Endodermal cell (in vitro differentiated cells): ENCODE measurements at regions not wholly inside any gene's neighbourhood (a gene's known extent, or its start where the extent isn't known, plus 50 kb on each side); places are given as distances from the start of the nearest gene placed in this dataset.

Source experiments
- DNase-seq: peaks from one replicate; pipeline ENCODE4 v3.0.0-alpha.2; 2017
- H3K27ac ChIP-seq: 2 replicates; pipeline ENCODE4 v1.5.1; 2013; ENCODE audit warnings: mild to moderate bottlenecking, low read depth, low read length, moderate library complexity
- H3K27me3 ChIP-seq: 2 replicates; pipeline ENCODE4 v1.6.1; 2013; ENCODE audit warnings: mild to moderate bottlenecking, low read length, moderate library complexity; ENCODE audit not compliant: insufficient read depth, control insufficient read depth, poor library complexity, severe bottlenecking
- H3K36me3 ChIP-seq: 2 replicates; pipeline ENCODE4 v1.7.0; 2013; ENCODE audit warnings: mild to moderate bottlenecking, low read length, moderate library complexity; ENCODE audit not compliant: control insufficient read depth, insufficient read depth
- H3K4me1 ChIP-seq: one replicate; pipeline ENCODE4 v1.7.0; 2013; ENCODE audit warnings: low read length; ENCODE audit not compliant: control insufficient read depth, insufficient read depth
- H3K4me3 ChIP-seq: 2 replicates; pipeline ENCODE4 v1.5.1; 2013; ENCODE audit warnings: mild to moderate bottlenecking, low read length, moderate library complexity
- H3K9ac ChIP-seq: 2 replicates; pipeline ENCODE4 v1.6.1; 2013; ENCODE audit warnings: mild to moderate bottlenecking, low read length, moderate library complexity; ENCODE audit not compliant: poor library complexity, severe bottlenecking; ENCODE audit errors: extremely low read depth
- H3K9me3 ChIP-seq: 2 replicates; pipeline ENCODE4 v1.6.1; 2013; ENCODE audit warnings: mild to moderate bottlenecking, low read length, moderate library complexity; ENCODE audit not compliant: control insufficient read depth
- H3K27ac Mint-ChIP-seq: 2 replicates; pipeline ENCODE4 v1.8.0; 2020; ENCODE audit warnings: mixed read lengths
- H3K27me3 Mint-ChIP-seq: 2 replicates; pipeline ENCODE4 v1.8.0; 2021; ENCODE audit warnings: mild to moderate bottlenecking, mixed read lengths; ENCODE audit not compliant: insufficient read depth
- H3K36me3 Mint-ChIP-seq: 2 replicates; pipeline ENCODE4 v1.8.0; 2020; ENCODE audit warnings: low read depth, mixed read lengths
- H3K4me1 Mint-ChIP-seq: 2 replicates; pipeline ENCODE4 v1.8.0; 2020; ENCODE audit warnings: mixed read lengths
- H3K4me3 Mint-ChIP-seq: 2 replicates; pipeline ENCODE4 v1.8.0; 2020; ENCODE audit warnings: mild to moderate bottlenecking, moderate library complexity, mixed read lengths
- H3K9me3 Mint-ChIP-seq: 2 replicates; pipeline ENCODE4 v1.8.0; 2020; ENCODE audit warnings: mild to moderate bottlenecking, mixed read lengths
- CTCF ChIP-seq: fragments of 200-600 bp; sonication (generic); conservative IDR thresholded peaks from 2 replicates; pipeline ENCODE4 v1.5.0; 2021; ENCODE audit warnings: antibody characterized with exemption, mild to moderate bottlenecking
- WGBS, 2 experiments: methylation state at CpG; one replicate each; pipeline versions ENCODE4 v1.1.5 to v1.1.7; 2013; ENCODE audit warnings: missing lambda C conversion rate in 2 of 2, mixed read lengths in 1 of 2; ENCODE audit not compliant: insufficient coverage in 1 of 2, insufficient read length in 1 of 2; 5-methylcytosine and 5-hydroxymethylcytosine counted together

- Mint-ChIP-seq H3K27me3 (no peaks in the 10 kb centered on the region), H3K9me3 (no peaks in the 10 kb centered on the region), H3K4me1 (peaks cover 2% of the 10 kb centered on the region), H3K4me3 (no peak overlapping the region), H3K36me3 (no peaks in the 10 kb centered on the region), H3K27ac (peak overlapping the region; percentile 1)
- H3K9me3 ChIP-seq: no peaks in the 10 kb centered on the region
- no peak overlapping the region for H3K9ac ChIP-seq
- H3K27ac ChIP-seq: no peak overlapping the region
- H3K4me1 ChIP-seq: no peaks in the 10 kb centered on the region
- DNase-seq: no peak
- H3K27me3 ChIP-seq: no peaks in the 10 kb centered on the region
- no peaks in the 10 kb centered on the region for H3K36me3 ChIP-seq
- H3K4me3 ChIP-seq: no peak overlapping the region
- no peak for TF ChIP-seq CTCF
- WGBS, 2 experiments: 92 to 94% methylated on average over 9 to 11 of the region's 11 CpGs
Measured at GRCh38 chr10:57968328-57969016, 299.2 kb downstream of the IPMK start.

- no peak for DNase-seq
- Mint-ChIP-seq H3K4me1 (no peaks in the 10 kb centered on the region), H3K36me3 (no peaks in the 10 kb centered on the region), H3K9me3 (no peaks in the 10 kb centered on the region), H3K27me3 (no peaks in the 10 kb centered on the region), H3K27ac (no peak overlapping the region), H3K4me3 (no peak overlapping the region)
- Histone ChIP-seq H3K9ac (no peak overlapping the region), H3K4me3 (no peak overlapping the region), H3K27me3 (no peaks in the 10 kb centered on the region), H3K27ac (no peak overlapping the region), H3K9me3 (no peaks in the 10 kb centered on the region), H3K36me3 (no peaks in the 10 kb centered on the region), H3K4me1 (no peaks in the 10 kb centered on the region)
- WGBS, 2 experiments: 94 to 96% methylated on average over 3 of the region's 3 CpGs
- no peak for TF ChIP-seq CTCF
Measured at GRCh38 chr10:57964351-57964750, 303.3 kb downstream of the IPMK start.

GRCh38 chr10:57963546-57963945 lies 304.1 kb downstream of the IPMK start:
- Mint-ChIP-seq H3K27me3 (no peaks in the 10 kb centered on the region), H3K4me3 (no peak overlapping the region), H3K9me3 (no peaks in the 10 kb centered on the region), H3K27ac (no peak overlapping the region), H3K4me1 (no peaks in the 10 kb centered on the region), H3K36me3 (no peaks in the 10 kb centered on the region)
- WGBS, 2 experiments: 89 to 100% methylated on average over 1 to 2 of the region's 2 CpGs
- Histone ChIP-seq H3K36me3 (no peaks in the 10 kb centered on the region), H3K9me3 (no peaks in the 10 kb centered on the region), H3K9ac (no peak overlapping the region), H3K4me1 (no peaks in the 10 kb centered on the region), H3K4me3 (no peak overlapping the region), H3K27ac (no peak overlapping the region), H3K27me3 (no peaks in the 10 kb centered on the region)
- DNase-seq: no peak
- no peak for TF ChIP-seq CTCF
